HG03457 (cell line): ENCODE measurements at regions not wholly inside any gene's neighbourhood (a gene's known extent, or its start where the extent isn't known, plus 50 kb on each side); places are given as distances from the start of the nearest gene placed in this dataset.
"Not testable (repeated sequence)": the region's sequence is repeated elsewhere in the genome, so short reads cannot be mapped to it uniquely, and the experiment has no call there.

Experiments
- ATAC-seq: cut with Tn5 transposase; IDR thresholded peaks from one replicate; pipeline ENCODE4 v1.9.1; 2021; ENCODE audit warnings: moderate number of reproducible peaks; ENCODE audit not compliant: unreplicated experiment

DNA sequence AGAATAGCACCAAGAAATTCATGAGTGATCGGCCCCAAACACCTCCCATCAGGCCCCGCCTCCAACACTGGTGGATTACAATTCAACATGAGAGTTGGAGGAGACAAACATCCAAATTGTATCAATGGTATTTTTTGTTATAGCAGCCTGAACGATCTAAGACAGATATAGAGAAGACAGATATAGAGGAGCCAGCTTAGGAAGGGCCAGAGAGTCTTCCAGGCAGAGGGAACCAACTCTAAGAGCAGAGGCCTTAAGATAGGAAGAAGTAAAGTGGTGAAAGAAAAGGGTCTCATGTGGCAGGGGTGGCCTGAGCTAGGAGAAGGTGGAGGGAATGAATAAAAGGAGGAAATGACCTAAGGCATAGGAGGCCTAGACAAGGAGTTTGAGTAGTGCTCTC, 158.8 kb upstream of the TBL1XR1 start:
- no peak for ATAC-seq

DNA sequence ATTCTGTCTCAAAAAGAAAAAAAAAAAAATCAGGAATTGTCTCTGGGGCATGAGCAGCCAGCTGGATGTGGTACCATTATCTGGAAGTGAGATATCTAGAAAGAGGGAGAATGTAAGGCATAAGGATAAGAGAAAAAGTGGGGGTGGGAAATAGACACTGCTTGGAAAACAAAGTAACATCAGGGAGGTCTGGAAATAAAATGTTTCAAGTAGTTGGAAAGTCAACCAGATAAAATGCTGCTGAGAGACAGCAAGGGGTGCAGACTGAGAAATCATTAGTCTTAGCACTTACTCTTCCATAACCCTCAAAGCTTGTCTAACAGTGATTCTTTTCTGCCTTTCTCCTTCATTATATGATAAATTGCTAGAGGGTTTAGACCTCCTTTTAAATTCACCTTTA, 159.7 kb upstream of the TBL1XR1 start:
- ATAC-seq, result no peak

- no peak for ATAC-seq
Observed at GRCh38 chr3:177357352-177358090, 160.2 kb upstream of the TBL1XR1 start.

GRCh38 chr3:177358091-177358976, 161.1 kb upstream of the TBL1XR1 start:
- peak; percentile 41 for ATAC-seq

- ATAC-seq, result no peak
Observed at GRCh38 chr3:177358977-177359592, 161.8 kb upstream of the TBL1XR1 start.

GRCh38 chr3:177359593-177360357, 162.5 kb upstream of the TBL1XR1 start:
- ATAC-seq, result peak; percentile 70

- no peak for ATAC-seq
Observed at GRCh38 chr3:177361081-177361938, 164.0 kb upstream of the TBL1XR1 start.

DNA sequence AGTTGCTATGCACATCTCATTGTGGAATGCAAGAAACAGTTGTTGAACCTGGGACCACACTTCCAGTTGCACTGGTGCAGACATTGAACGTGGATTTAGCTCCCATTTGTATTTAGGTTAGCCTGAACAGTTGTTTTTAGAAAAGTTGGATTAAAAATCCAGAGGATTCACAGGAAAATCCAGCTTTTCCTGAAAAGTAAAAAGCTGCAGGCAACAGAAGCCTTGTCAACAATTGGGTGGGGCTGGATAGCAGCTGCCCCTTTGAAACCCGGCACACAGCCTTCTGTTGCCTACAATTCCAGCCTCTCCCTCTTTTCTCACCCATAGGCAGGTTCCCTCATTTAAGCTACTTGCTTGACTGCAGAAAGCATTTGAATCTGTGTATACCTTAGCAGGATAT, 165.3 kb upstream of the TBL1XR1 start:
- ATAC-seq, result no peak

GRCh38 chr3:177364236-177364635, 167.0 kb upstream of the TBL1XR1 start:
- no peak for ATAC-seq

DNA sequence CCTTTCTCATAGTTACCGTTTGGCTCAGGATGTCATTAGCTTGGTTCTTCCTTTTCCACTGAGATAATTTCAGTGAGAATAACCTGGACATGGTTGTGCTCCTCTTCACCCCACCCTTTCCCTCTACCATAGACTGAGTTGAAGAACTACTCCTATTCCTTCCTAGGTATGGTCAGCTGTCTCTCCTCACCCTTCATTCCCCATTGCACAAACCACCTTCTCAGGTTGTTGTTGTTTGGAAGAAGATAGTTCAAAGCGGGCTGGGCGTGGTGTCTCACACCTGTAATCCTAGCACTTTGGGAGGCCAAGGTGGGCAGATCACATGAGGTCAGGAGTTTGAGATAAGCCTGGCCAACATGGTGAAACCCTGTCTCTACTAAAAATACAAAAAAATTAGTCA, 168.0 kb upstream of the TBL1XR1 start:
- ATAC-seq, result not testable (repeated sequence)

GRCh38 chr3:177367788-177368187, 170.5 kb upstream of the TBL1XR1 start:
- ATAC-seq, result no peak

DNA sequence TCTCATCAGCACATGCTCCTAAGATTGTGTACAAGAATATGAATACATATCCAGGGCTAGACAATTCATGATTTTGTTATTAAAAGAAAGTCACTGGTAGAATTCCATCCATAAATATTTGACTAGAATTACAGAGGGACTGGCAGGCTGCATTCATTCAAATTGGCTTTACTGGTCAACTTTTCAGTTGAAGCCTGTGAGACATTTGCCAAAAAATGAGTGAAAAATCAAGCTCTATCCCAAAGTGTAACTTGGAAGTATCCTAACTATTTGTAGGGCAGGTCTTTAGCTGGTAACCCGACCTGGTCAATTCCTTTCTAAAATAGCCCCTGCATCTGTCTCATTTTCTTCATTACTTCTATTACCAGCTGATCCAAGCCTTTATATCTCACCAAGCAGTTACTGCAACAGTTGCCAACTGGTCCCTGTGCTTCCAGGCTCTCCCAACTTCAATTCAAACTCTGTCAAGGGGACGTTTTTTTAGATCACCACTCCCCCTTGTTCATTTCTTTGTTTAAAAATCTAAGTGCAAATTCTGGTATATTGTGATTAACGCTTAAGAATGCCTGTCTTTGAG, 173.1 kb upstream of the TBL1XR1 start:
- ATAC-seq, result no peak

- no peak for ATAC-seq
Observed at GRCh38 chr3:177371146-177371545, 173.9 kb upstream of the TBL1XR1 start.

DNA sequence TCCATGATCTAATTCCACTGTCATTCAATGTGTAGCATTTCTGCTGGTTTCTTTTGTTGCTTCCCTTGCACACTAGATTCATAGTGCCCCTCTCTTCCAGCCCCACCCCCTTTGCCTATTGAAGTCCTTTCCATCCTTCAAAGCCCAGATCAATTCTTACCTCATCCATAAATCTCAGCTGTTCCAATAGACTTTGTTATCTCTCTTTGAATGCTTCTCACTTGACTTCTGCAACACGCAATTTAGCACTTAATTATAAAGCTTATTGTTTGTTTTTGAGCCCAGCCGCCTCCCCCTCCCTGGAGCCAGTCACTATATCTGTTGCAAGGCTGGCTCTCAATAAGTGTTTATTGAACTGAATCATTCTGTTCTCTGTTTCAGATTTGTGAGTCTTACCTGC, 174.6 kb upstream of the TBL1XR1 start:
- no peak for ATAC-seq

GRCh38 chr3:177374323-177374722, 177.0 kb upstream of the TBL1XR1 start:
- no peak for ATAC-seq

- no peak for ATAC-seq
Observed at GRCh38 chr3:177375316-177375715, 178.0 kb upstream of the TBL1XR1 start.

DNA sequence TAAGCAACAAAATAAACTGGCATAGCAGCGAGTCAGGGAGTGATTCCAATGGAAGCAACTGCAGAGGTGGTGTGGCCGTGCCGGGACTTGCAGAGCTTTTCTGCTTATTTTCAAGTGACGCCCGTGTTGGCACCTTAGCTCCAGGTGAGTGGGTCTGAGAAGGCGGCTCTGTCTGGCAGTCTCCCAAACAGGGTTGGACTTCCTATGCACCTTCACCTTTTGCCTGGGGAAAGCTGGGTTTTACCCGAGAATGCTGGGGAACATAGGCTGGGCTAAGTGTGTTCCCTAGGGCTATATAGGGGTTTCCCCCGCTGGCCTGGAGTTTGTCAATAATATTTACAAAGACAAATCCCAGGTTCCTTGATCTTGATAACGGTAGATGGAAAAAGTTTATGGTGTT, 179.9 kb upstream of the TBL1XR1 start:
- ATAC-seq, result no peak

DNA sequence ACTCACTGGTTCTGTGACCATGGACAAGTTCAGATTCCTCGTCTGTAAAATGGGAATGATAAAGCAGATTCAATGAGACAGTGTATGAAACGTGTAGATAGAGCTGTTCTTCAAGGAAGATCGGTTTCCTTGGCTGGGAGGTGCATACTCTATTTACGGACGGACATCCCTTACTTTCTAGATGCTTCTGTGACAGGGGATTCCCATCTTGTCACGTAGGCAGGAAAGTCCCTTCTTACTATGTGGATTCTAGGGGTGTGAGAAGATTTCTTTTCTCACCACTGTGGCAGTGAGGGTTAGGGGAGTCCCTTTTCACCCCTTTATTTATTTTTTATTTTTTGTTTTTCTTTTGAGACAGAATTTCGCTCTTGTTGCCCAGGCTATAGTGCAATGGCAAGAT, 180.9 kb upstream of the TBL1XR1 start:
- ATAC-seq, result peak; percentile 79

DNA sequence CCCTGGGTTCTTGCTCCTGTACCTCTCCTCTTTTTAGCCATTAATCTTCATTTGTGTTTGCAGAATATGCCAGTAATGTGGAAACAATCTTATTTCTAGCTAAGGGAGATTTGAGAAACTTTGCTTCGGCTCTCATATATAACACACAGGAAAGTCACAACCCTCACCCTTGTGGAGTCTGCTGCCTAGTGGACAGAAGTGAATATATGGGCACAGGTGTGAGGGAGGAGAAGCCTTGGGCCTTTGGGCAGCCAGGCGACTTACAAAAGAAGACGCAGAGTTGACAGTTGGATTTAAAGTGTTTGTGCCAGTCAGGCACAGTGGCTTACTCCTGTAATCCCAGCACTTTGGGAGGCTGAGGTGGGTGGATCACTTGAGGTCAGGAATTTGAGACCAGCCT, 181.8 kb upstream of the TBL1XR1 start:
- ATAC-seq, result no peak

DNA sequence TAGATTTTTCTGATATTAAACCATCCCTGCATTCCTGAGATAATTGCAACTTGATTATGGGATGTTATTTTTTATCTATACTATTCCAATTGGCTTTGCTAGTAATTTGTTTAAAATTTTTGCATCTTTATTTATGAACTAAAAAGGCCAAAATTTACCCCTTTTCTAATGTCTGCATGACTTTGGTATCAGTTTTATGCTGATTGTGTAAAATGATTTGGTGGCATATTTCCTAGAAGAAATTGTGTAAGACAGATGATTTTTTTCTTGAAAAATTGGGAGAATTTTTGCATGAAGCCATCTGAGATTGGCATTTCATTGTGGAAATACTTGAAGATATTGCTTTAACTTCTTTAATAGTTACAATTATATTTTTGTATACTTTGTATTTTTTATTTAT, 183.8 kb upstream of the TBL1XR1 start:
- ATAC-seq, result no peak
